ENCODE measurements at regions not wholly inside any gene's neighbourhood (a gene's known extent, or its start where the extent isn't known, plus 50 kb on each side); places are given as distances from the start of the nearest gene placed in this dataset.

DNA sequence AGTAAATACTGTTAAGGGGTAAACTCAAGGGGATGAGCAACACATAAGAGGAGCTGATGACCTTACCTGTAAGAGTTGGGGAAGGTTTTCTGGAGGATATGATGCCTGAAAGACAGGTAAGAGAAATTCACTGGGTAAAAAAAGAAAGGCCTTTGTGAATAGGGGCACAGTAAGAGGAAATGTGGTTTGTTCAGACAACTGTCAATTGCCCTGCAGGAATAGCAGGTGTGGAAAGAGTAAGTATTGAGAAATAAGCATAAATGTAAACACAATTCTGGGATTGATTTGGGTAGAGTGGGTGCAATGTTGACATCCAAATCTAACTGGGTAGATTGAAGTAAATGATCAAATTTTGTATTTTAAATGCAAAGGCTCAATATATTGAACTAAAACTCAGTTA lies 670.0 kb downstream of the DHX35 start:
- H3K4me3 ChIP-seq (ENCODE audit: low read length) = no peak overlapping the region
- H3K27ac ChIP-seq (ENCODE audit: low read depth, low read length) = no peak overlapping the region
- no peaks in the 10 kb centered on the region for H3K9me3 ChIP-seq (ENCODE audit: control insufficient read depth in 2 of 3, low read length in 3 of 3)
- Mint-ChIP-seq H3K27me3 (peaks cover 0 to 7% (median 0%) of the 10 kb centered on the region in 5 donors), H3K4me3 (no peak overlapping the region), H3K4me1 (no peaks in the 10 kb centered on the region), H3K9me3 (peaks cover 0 to 5% (median 2%) of the 10 kb centered on the region in 11 donors), H3K27ac (no peak overlapping the region), H3K36me3 (no peaks in the 10 kb centered on the region)
- CTCF ChIA-PET = no interaction called here
- no peaks in the 10 kb centered on the region for H3K4me1 ChIP-seq (ENCODE audit: control insufficient read depth in 2 of 2, insufficient read depth in 2 of 2, low read length in 2 of 2)
- no peaks in the 10 kb centered on the region for H3K36me3 ChIP-seq (ENCODE audit: control insufficient read depth in 2 of 3, insufficient read depth in 3 of 3, low read length in 3 of 3)
- intact Hi-C loops (cut with micrococcal nuclease) = no loop called here
- ATAC-seq (no peak), DNase-seq (no peak)
- no peaks in the 10 kb centered on the region for H3K27me3 ChIP-seq (ENCODE audit: control insufficient read depth in 2 of 2, insufficient read depth in 2 of 2, low read length in 2 of 2)
- POLR2A ChIA-PET = no interaction called here

- H3K4me1 Mint-ChIP-seq = no peaks in the 10 kb centered on the region
Observed at GRCh38 chr20:39631557-39631956, 669.4 kb downstream of the DHX35 start.

DNA sequence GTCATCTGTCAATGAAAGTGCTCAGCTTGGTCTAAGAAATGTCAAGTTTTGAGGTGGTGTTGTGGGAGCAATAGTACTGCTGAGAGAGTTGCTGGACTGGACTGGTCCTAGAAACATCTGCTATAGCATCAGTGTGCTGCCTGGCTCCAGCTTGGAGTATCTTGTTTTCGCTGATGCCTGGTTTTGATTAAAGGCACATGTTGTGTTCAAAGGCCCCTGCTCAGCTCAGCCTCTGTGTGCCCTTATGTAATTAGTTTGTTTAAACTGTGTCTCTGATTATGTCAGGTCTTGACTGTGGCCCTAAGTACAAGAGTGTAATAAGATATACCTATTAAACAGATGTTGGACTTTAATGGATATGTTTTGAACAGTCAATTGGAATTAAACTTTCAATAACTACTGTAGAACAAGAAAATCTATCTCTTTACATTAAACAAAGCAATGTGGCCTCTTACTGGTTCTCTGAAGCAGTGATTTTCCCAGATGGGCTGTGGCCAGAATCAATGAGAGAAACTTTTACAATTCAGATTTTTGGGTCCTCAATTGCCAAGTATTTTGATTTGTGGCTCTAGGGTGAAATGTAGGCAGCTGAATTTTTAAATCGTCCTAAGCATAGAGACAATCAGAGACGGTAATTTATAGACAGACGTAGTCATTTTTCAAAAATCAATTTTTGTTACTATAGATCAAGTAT lies 668.2 kb downstream of the DHX35 start:
- Histone ChIP-seq H3K36me3 (ENCODE audit: control insufficient read depth in 2 of 3, insufficient read depth in 3 of 3, low read length in 3 of 3) (no peaks in the 10 kb centered on the region), H3K4me3 (ENCODE audit: low read length) (no peak overlapping the region), H3K9me3 (ENCODE audit: control insufficient read depth in 2 of 3, low read length in 3 of 3) (no peaks in the 10 kb centered on the region), H3K27ac (ENCODE audit: low read depth, low read length) (no peak overlapping the region), H3K27me3 (ENCODE audit: control insufficient read depth in 2 of 2, insufficient read depth in 2 of 2, low read length in 2 of 2) (no peaks in the 10 kb centered on the region), H3K4me1 (ENCODE audit: control insufficient read depth in 2 of 2, insufficient read depth in 2 of 2, low read length in 2 of 2) (no peaks in the 10 kb centered on the region)
- Mint-ChIP-seq H3K27ac (no peak overlapping the region), H3K4me1 (no peaks in the 10 kb centered on the region), H3K36me3 (no peaks in the 10 kb centered on the region), H3K9me3 (peaks cover 0 to 11% (median 1%) of the 10 kb centered on the region in 11 donors), H3K27me3 (peaks cover 0 to 12% (median 3%) of the 10 kb centered on the region in 5 donors), H3K4me3 (no peak overlapping the region)
- ATAC-seq (no peak), DNase-seq (no peak)
- POLR2A ChIA-PET = no interaction called here
- intact Hi-C loops (cut with micrococcal nuclease) = no loop called here
- CTCF ChIA-PET = no interaction called here

More at GRCh38 chr20:39631557-39631956, 669.4 kb downstream of the DHX35 start:
- Histone ChIP-seq H3K9me3 (ENCODE audit: control insufficient read depth in 2 of 3, low read length in 3 of 3) (no peaks in the 10 kb centered on the region), H3K4me3 (ENCODE audit: low read length) (no peak overlapping the region), H3K36me3 (ENCODE audit: control insufficient read depth in 2 of 3, insufficient read depth in 3 of 3, low read length in 3 of 3) (no peaks in the 10 kb centered on the region), H3K27me3 (ENCODE audit: control insufficient read depth in 2 of 2, insufficient read depth in 2 of 2, low read length in 2 of 2) (no peaks in the 10 kb centered on the region), H3K27ac (ENCODE audit: low read depth, low read length) (no peak overlapping the region), H3K4me1 (ENCODE audit: control insufficient read depth in 2 of 2, insufficient read depth in 2 of 2, low read length in 2 of 2) (no peaks in the 10 kb centered on the region)
- ChIA-PET CTCF (no interaction called here), POLR2A (no interaction called here)
- Mint-ChIP-seq H3K27ac (no peak overlapping the region), H3K4me3 (no peak overlapping the region), H3K27me3 (peaks cover 0 to 7% (median 0%) of the 10 kb centered on the region in 5 donors), H3K36me3 (no peaks in the 10 kb centered on the region), H3K9me3 (peaks cover 0 to 5% (median 2%) of the 10 kb centered on the region in 11 donors)
- intact Hi-C loops (cut with micrococcal nuclease) = no loop called here
- DNase-seq (no peak), ATAC-seq (no peak)

DNA sequence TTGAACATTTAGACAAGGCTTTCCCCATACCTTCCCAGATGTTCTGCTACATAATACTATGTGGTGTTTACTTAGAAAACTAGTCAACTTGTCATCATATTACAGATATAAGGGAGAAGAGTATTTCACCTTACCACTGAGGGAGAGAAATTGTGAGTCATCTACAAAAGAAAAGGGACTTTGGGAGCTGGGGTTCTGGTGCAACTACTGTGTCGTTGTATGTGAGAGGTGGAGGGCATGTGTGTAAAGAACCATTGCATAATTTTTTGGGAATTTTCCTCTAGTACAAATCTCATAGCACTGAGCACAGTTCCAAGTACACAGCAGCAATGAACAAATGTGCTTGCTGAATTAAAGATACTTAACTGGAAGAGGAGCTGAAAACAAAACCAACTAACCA lies 665.6 kb downstream of the DHX35 start:
- H3K9me3 ChIP-seq (ENCODE audit: control insufficient read depth in 2 of 3, low read length in 3 of 3) = no peaks in the 10 kb centered on the region
- peaks cover 0 to 16% (median 7%) of the 10 kb centered on the region in 5 donors for H3K27me3 Mint-ChIP-seq
- DNase-seq = no peak
- ChIA-PET CTCF (no interaction called here), POLR2A (no interaction called here)
- H3K4me3 Mint-ChIP-seq = no peak overlapping the region
- H3K36me3 ChIP-seq (ENCODE audit: control insufficient read depth in 2 of 3, insufficient read depth in 3 of 3, low read length in 3 of 3) = no peaks in the 10 kb centered on the region
- H3K4me3 ChIP-seq (ENCODE audit: low read length) = no peak overlapping the region
- H3K27ac ChIP-seq (ENCODE audit: low read depth, low read length) = no peak overlapping the region
- no peak overlapping the region for H3K27ac Mint-ChIP-seq
- intact Hi-C loops (cut with micrococcal nuclease) = no loop called here
- no peaks in the 10 kb centered on the region for H3K27me3 ChIP-seq (ENCODE audit: control insufficient read depth in 2 of 2, insufficient read depth in 2 of 2, low read length in 2 of 2)
- no peaks in the 10 kb centered on the region for H3K36me3 Mint-ChIP-seq
- no peaks in the 10 kb centered on the region for H3K4me1 ChIP-seq (ENCODE audit: control insufficient read depth in 2 of 2, insufficient read depth in 2 of 2, low read length in 2 of 2)
- no peak for ATAC-seq
- no peaks in the 10 kb centered on the region for H3K4me1 Mint-ChIP-seq
- H3K9me3 Mint-ChIP-seq = peaks cover 0 to 11% (median 4%) of the 10 kb centered on the region in 11 donors

GRCh38 chr20:39624316-39624715 lies 662.2 kb downstream of the DHX35 start:
- Mint-ChIP-seq H3K27me3 (peaks cover 0 to 9% (median 7%) of the 10 kb centered on the region in 5 donors), H3K36me3 (no peaks in the 10 kb centered on the region), H3K4me3 (no peak overlapping the region), H3K27ac (no peak overlapping the region), H3K9me3 (peaks cover 0 to 7% (median 4%) of the 10 kb centered on the region in 11 donors), H3K4me1 (no peaks in the 10 kb centered on the region)
- intact Hi-C loops (cut with micrococcal nuclease) = no loop called here
- ATAC-seq (no peak), DNase-seq (no peak)
- POLR2A ChIA-PET = no interaction called here
- H3K27me3 ChIP-seq (ENCODE audit: control insufficient read depth in 2 of 2, insufficient read depth in 2 of 2, low read length in 2 of 2) = no peaks in the 10 kb centered on the region
- H3K4me1 ChIP-seq (ENCODE audit: control insufficient read depth in 2 of 2, insufficient read depth in 2 of 2, low read length in 2 of 2) = no peaks in the 10 kb centered on the region
- no peak overlapping the region for H3K27ac ChIP-seq (ENCODE audit: low read depth, low read length)
- no peaks in the 10 kb centered on the region for H3K36me3 ChIP-seq (ENCODE audit: control insufficient read depth in 2 of 3, insufficient read depth in 3 of 3, low read length in 3 of 3)
- no peaks in the 10 kb centered on the region for H3K9me3 ChIP-seq (ENCODE audit: control insufficient read depth in 2 of 3, low read length in 3 of 3)
- no peak overlapping the region for H3K4me3 ChIP-seq (ENCODE audit: low read length)
- CTCF ChIA-PET = no interaction called here

DNA sequence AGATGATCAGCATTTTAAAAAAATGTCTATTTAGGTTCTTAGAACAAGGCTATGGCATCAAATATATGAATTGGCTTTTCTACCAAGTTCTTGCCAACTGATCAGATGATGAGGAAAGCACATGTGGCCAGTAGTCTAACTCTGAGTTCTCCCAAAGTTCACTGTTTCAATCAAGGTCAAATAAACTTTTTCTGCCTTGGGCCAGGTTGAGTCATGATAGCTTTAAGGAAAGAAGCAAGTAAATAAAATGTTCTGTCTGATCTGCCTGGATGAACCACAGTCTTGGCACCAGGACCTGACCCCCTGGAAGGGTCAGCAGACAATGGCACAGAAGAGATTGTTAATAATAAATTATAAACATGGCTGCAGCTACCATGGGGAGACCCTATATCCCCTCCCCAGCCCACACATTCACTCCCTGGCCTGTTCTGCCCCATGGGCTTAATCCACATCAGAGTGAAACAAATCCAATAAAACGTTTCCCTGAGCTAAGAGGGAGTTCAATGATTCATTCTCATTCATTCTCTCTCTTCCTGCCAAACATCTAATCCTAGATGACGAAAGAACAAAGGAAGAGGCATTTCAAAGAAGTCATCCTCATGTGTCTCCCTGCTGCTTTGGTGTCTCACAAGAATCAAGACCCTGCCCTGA lies 661.6 kb downstream of the DHX35 start:
- Histone ChIP-seq H3K9me3 (ENCODE audit: control insufficient read depth in 2 of 3, low read length in 3 of 3) (no peaks in the 10 kb centered on the region), H3K36me3 (ENCODE audit: control insufficient read depth in 2 of 3, insufficient read depth in 3 of 3, low read length in 3 of 3) (no peaks in the 10 kb centered on the region), H3K27ac (ENCODE audit: low read depth, low read length) (no peak overlapping the region), H3K4me3 (ENCODE audit: low read length) (no peak overlapping the region), H3K27me3 (ENCODE audit: control insufficient read depth in 2 of 2, insufficient read depth in 2 of 2, low read length in 2 of 2) (no peaks in the 10 kb centered on the region), H3K4me1 (ENCODE audit: control insufficient read depth in 2 of 2, insufficient read depth in 2 of 2, low read length in 2 of 2) (no peaks in the 10 kb centered on the region)
- Mint-ChIP-seq H3K4me3 (no peak overlapping the region), H3K27me3 (peaks cover 0 to 9% (median 7%) of the 10 kb centered on the region in 5 donors), H3K4me1 (no peaks in the 10 kb centered on the region), H3K36me3 (no peaks in the 10 kb centered on the region), H3K27ac (no peak overlapping the region), H3K9me3 (peaks cover 0 to 7% (median 4%) of the 10 kb centered on the region in 11 donors)
- CTCF ChIA-PET = no interaction called here
- DNase-seq (no peak), ATAC-seq (no peak)
- intact Hi-C loops (cut with micrococcal nuclease) = no loop called here
- POLR2A ChIA-PET = no interaction called here

DNA sequence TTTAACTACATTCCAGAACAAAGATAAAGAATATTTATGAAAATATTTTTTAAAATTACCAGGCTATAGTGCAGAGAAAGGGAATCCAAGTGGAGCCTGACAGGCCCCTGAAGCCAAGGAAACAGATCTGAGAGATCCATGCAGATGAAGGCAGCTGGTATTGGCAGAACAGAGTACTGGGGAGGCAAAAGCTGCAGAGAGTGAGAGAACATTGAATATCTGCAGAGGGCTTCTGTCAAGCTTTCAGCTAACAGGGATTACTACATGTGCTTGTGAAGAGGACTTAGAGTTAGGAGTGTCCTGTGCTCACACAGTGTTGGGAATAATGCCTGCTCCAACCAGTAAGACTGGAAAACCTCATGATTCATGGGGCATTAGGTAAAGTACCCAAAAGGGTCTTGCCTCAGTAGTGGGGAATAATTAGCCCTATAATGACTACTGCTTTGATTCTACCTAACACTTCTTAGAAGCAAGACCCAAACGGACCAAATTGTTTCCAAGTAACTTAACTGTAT lies 657.2 kb downstream of the DHX35 start:
- peaks cover 0 to 7% (median 0%) of the 10 kb centered on the region in 11 donors for H3K9me3 Mint-ChIP-seq

More for the DNA sequence above, 657.2 kb downstream of the DHX35 start:
- Histone ChIP-seq H3K27me3 (ENCODE audit: control insufficient read depth in 2 of 2, insufficient read depth in 2 of 2, low read length in 2 of 2) (no peaks in the 10 kb centered on the region), H3K4me1 (ENCODE audit: control insufficient read depth in 2 of 2, insufficient read depth in 2 of 2, low read length in 2 of 2) (no peaks in the 10 kb centered on the region), H3K4me3 (ENCODE audit: low read length) (no peak overlapping the region), H3K36me3 (ENCODE audit: control insufficient read depth in 2 of 3, insufficient read depth in 3 of 3, low read length in 3 of 3) (no peaks in the 10 kb centered on the region), H3K27ac (ENCODE audit: low read depth, low read length) (no peak overlapping the region), H3K9me3 (ENCODE audit: control insufficient read depth in 2 of 3, low read length in 3 of 3) (no peaks in the 10 kb centered on the region)
- DNase-seq (no peak), ATAC-seq (no peak)
- H3K27me3 Mint-ChIP-seq = peaks cover 0 to 5% (median 0%) of the 10 kb centered on the region in 5 donors
- H3K36me3 Mint-ChIP-seq = no peaks in the 10 kb centered on the region
- H3K27ac Mint-ChIP-seq = no peak overlapping the region
- H3K4me3 Mint-ChIP-seq = no peak overlapping the region
- POLR2A ChIA-PET = no interaction called here
- H3K4me1 Mint-ChIP-seq = no peaks in the 10 kb centered on the region
- CTCF ChIA-PET = no interaction called here
- intact Hi-C loops (cut with micrococcal nuclease) = no loop called here

Data from naive thymus-derived CD4-positive, alpha-beta T cell (primary cell).